ENCODE measurements at regions not wholly inside any gene's neighbourhood (a gene's known extent, or its start where the extent isn't known, plus 50 kb on each side); places are given as distances from the start of the nearest gene placed in this dataset.
"Not testable (repeated sequence)": the region's sequence is repeated elsewhere in the genome, so short reads cannot be mapped to it uniquely, and the experiment has no call there.

- TF ChIP-seq CTCF (IDR thresholded peaks at IDR 0.05 in 2 of 3, conservative IDR thresholded peaks at IDR 0.05 in 1 of 3; ENCODE audit: borderline replicate concordance in 1 of 3, insufficient read depth in 1 of 3, low read depth in 2 of 3, low read length in 2 of 3) = no peak
Measured at GRCh38 chr2:242075168-242075567, 205.6 kb downstream of the RTP5 start (continued).

- ChIA-PET POLR2A (no interaction called here), RAD21 (ENCODE audit: low non-redundant PET in 1 of 2, low total read pairs in 2 of 2, uncharacterized antibody in 2 of 2, unreplicated experiment in 2 of 2) (no interaction called here), CTCF (no interaction called here)
- 0 out of 2 replicates have a peak, but pooled peaks cover 3% of the 10 kb centered on the region for H3K27me3 ChIP-seq (ENCODE audit: insufficient read depth, low read length)
- no peaks in the 10 kb centered on the region for H3K9me2 ChIP-seq (ENCODE audit: insufficient read depth)
- intact Hi-C loops (cut with micrococcal nuclease) = no loop called here
- H3K4me2 ChIP-seq (ENCODE audit: low read length) = peak overlapping the region; percentile 3; the same call in 1 of the 2 replicates
- H3K4me1 ChIP-seq (ENCODE audit: control insufficient read depth in 1 of 2, insufficient read depth in 2 of 2, low read length in 2 of 2) = peaks cover 0 to 13% of the 10 kb centered on the region in 2 experiments; a peak in 3 of 4 replicates
- H3K9ac ChIP-seq (ENCODE audit: low read length) = no peak overlapping the region
- no TSS peak for BruUV-seq (replicated peaks)
- no peaks in the 10 kb centered on the region for H3K36me3 ChIP-seq (ENCODE audit: control insufficient read depth in 1 of 2, insufficient read depth in 2 of 2, low read length in 2 of 2)
- H4K20me1 ChIP-seq (ENCODE audit: insufficient read depth) = no peaks in the 10 kb centered on the region
- H2AFZ ChIP-seq (ENCODE audit: low read depth, low read length, poor library complexity, severe bottlenecking) = peak overlapping the region; percentile 2
- no peak overlapping the region for H3K27ac ChIP-seq (ENCODE audit: low read depth, low read length)
- TF ChIP-seq SRF (IDR thresholded peaks at IDR 0.05; ENCODE audit: low read depth) = no peak
- TF ChIP-seq EZH2 (IDR thresholded peaks at IDR 0.05) = no peak
- TF ChIP-seq ELF1 (IDR thresholded peaks at IDR 0.05; ENCODE audit: borderline replicate concordance, low read depth) = no peak
- no peak for TF ChIP-seq SIN3A (IDR thresholded peaks at IDR 0.05; ENCODE audit: low read depth)
- TF ChIP-seq EGR1 (IDR thresholded peaks at IDR 0.05; ENCODE audit: low read depth) = no peak
- no peak for TF ChIP-seq TCF7L2 (IDR thresholded peaks at IDR 0.05; ENCODE audit: borderline replicate concordance, extremely low read depth, insufficient read depth, insufficient read length)
- no peaks in the 10 kb centered on the region for H3K9me3 ChIP-seq (ENCODE audit: control insufficient read depth in 1 of 2, insufficient read depth in 1 of 2, low read depth in 1 of 2, low read length in 2 of 2)
- H3K4me3 ChIP-seq (replicated peaks in 1 of 2; ENCODE audit: low read depth in 1 of 2, low read length in 2 of 2) = no peak overlapping the region
- no peaks in the 10 kb centered on the region for H3K79me2 ChIP-seq (ENCODE audit: insufficient read depth, low read length)
- DNase-seq (ENCODE audit: low read depth, low spot score) = peak; percentile 7
- ATAC-seq = peak; percentile 74
Measured at GRCh38 chr2:242075696-242076095, 206.2 kb downstream of the RTP5 start.

GRCh38 chr2:242076184-242076583 is 206.7 kb downstream of the RTP5 start:
- H3K4me1 ChIP-seq (ENCODE audit: control insufficient read depth in 1 of 2, insufficient read depth in 2 of 2, low read length in 2 of 2) = peaks cover 0 to 13% of the 10 kb centered on the region in 2 experiments; a peak in 2 of 4 replicates
- CTCF ChIA-PET = not testable (repeated sequence)

GRCh38 chr2:242078426-242078825 is 208.9 kb downstream of the RTP5 start:
- H3K4me3 ChIP-seq (replicated peaks in 1 of 2; ENCODE audit: low read depth in 1 of 2, low read length in 2 of 2); H3K27ac ChIP-seq (ENCODE audit: low read depth, low read length); H3K27me3 ChIP-seq (ENCODE audit: insufficient read depth, low read length); CTCF ChIA-PET; BruUV-seq (replicated peaks); H3K9me2 ChIP-seq (ENCODE audit: insufficient read depth); RAD21 ChIA-PET (ENCODE audit: low non-redundant PET in 1 of 2, low total read pairs in 2 of 2, uncharacterized antibody in 2 of 2, unreplicated experiment in 2 of 2); H4K20me1 ChIP-seq (ENCODE audit: insufficient read depth); H3K9me3 ChIP-seq (ENCODE audit: control insufficient read depth in 1 of 2, insufficient read depth in 1 of 2, low read depth in 1 of 2, low read length in 2 of 2); H3K36me3 ChIP-seq (ENCODE audit: control insufficient read depth in 1 of 2, insufficient read depth in 2 of 2, low read length in 2 of 2); H2AFZ ChIP-seq (ENCODE audit: low read depth, low read length, poor library complexity, severe bottlenecking); DNase-seq (ENCODE audit: low read depth, low spot score); H3K4me2 ChIP-seq (ENCODE audit: low read length); H3K9ac ChIP-seq (ENCODE audit: low read length); POLR2A ChIA-PET; intact Hi-C loops (cut with micrococcal nuclease); H3K79me2 ChIP-seq (ENCODE audit: insufficient read depth, low read length); ATAC-seq: not testable (repeated sequence)
- peaks cover 0 to 13% of the 10 kb centered on the region in 2 experiments; a peak in 2 of 4 replicates for H3K4me1 ChIP-seq (ENCODE audit: control insufficient read depth in 1 of 2, insufficient read depth in 2 of 2, low read length in 2 of 2)

More at GRCh38 chr2:242076184-242076583, 206.7 kb downstream of the RTP5 start:
- intact Hi-C loops (cut with micrococcal nuclease); H3K79me2 ChIP-seq (ENCODE audit: insufficient read depth, low read length); H3K4me3 ChIP-seq (replicated peaks in 1 of 2; ENCODE audit: low read depth in 1 of 2, low read length in 2 of 2); H3K27ac ChIP-seq (ENCODE audit: low read depth, low read length); H3K9me2 ChIP-seq (ENCODE audit: insufficient read depth); H3K9me3 ChIP-seq (ENCODE audit: control insufficient read depth in 1 of 2, insufficient read depth in 1 of 2, low read depth in 1 of 2, low read length in 2 of 2); H4K20me1 ChIP-seq (ENCODE audit: insufficient read depth); H3K36me3 ChIP-seq (ENCODE audit: control insufficient read depth in 1 of 2, insufficient read depth in 2 of 2, low read length in 2 of 2); DNase-seq (ENCODE audit: low read depth, low spot score); POLR2A ChIA-PET; H3K9ac ChIP-seq (ENCODE audit: low read length); H3K4me2 ChIP-seq (ENCODE audit: low read length); H2AFZ ChIP-seq (ENCODE audit: low read depth, low read length, poor library complexity, severe bottlenecking); H3K27me3 ChIP-seq (ENCODE audit: insufficient read depth, low read length); RAD21 ChIA-PET (ENCODE audit: low non-redundant PET in 1 of 2, low total read pairs in 2 of 2, uncharacterized antibody in 2 of 2, unreplicated experiment in 2 of 2); BruUV-seq (replicated peaks): not testable (repeated sequence)
- peak; percentile 52; the same call in 1 of the 2 replicates for ATAC-seq
